Stimulated activated memory B cell treated with anti-CD40 and anti-IgM and Interleukin-4, amounts not matched to agents 10 μg/mL and 1 μg/mL and 100 μg/mL, for 72 hours (primary cell): ENCODE measurements at regions not wholly inside any gene's neighbourhood (a gene's known extent, or its start where the extent isn't known, plus 50 kb on each side); places are given as distances from the start of the nearest gene placed in this dataset.

Experiments used
- ATAC-seq: fragments of 150-1000 bp; cut with Tn5 transposase; 2 replicates; pipeline ENCODE4 v1.10.0; 2021
- H3K27ac Mint-ChIP-seq: one replicate; pipeline ENCODE4 v1.8.0; 2022; ENCODE audit warnings: mild to moderate bottlenecking, mixed read lengths
- H3K27me3 Mint-ChIP-seq: one replicate; pipeline ENCODE4 v1.8.0; 2022; ENCODE audit warnings: mixed read lengths
- H3K36me3 Mint-ChIP-seq: one replicate; pipeline ENCODE4 v1.8.0; 2022; ENCODE audit warnings: mixed read lengths
- H3K4me1 Mint-ChIP-seq: one replicate; pipeline ENCODE4 v1.8.0; 2022; ENCODE audit warnings: mixed read lengths
- H3K4me3 Mint-ChIP-seq: one replicate; pipeline ENCODE4 v1.8.0; 2022; ENCODE audit warnings: mild to moderate bottlenecking, moderate library complexity, mixed read lengths
- H3K9me3 Mint-ChIP-seq: one replicate; pipeline ENCODE4 v1.8.0; 2022; ENCODE audit warnings: mixed read lengths

DNA sequence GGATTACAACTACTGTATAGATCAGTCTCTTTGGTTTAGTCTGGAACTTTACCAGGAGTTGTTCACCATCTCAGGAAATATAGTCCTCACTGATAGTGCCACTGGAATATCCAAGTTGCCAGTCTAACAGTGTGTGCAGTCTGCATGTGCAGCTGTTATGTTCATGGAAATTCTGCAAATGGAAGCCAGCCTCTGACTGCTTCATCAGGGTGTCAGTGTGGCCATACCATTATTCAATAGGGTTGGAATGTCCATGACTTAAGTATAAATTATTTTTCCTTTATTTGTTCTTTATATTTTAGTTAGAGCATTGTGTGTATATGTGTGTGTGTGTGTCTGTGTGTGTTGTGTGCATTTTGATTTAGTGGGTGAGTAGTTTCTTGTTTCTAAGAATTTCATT lies 51.8 kb downstream of the C11orf96 start:
- Mint-ChIP-seq H3K27ac (no peak overlapping the region), H3K9me3 (peaks cover 2% of the 10 kb centered on the region), H3K36me3 (no peaks in the 10 kb centered on the region), H3K27me3 (peaks cover 37% of the 10 kb centered on the region), H3K4me3 (no peak overlapping the region), H3K4me1 (peaks cover 6% of the 10 kb centered on the region)
- ATAC-seq = no peak

DNA sequence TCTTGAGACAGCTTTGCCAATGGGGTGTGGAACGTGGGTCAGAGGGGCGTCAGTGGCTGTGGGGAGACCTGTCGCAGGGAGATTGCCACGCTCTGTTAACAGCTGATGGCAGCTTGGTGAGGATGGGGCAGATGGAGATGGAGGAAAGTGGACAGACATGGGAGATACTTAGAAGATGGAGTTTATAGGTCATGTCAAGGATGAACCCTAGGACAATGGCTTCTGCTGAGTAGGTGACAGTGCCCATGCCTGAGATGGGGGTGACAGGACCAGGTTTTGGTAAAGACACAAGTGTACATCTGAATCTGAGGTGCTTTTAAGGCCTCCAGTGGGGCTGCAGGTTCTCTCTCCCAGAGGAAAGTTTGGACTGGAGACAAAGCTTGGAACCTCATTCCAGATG lies 51.5 kb upstream of the ACCSL start:
- Mint-ChIP-seq H3K4me3 (no peak overlapping the region), H3K27me3 (peaks cover 40% of the 10 kb centered on the region), H3K36me3 (no peaks in the 10 kb centered on the region), H3K9me3 (no peaks in the 10 kb centered on the region), H3K4me1 (peaks cover 6% of the 10 kb centered on the region), H3K27ac (no peak overlapping the region)
- ATAC-seq = no peak

DNA sequence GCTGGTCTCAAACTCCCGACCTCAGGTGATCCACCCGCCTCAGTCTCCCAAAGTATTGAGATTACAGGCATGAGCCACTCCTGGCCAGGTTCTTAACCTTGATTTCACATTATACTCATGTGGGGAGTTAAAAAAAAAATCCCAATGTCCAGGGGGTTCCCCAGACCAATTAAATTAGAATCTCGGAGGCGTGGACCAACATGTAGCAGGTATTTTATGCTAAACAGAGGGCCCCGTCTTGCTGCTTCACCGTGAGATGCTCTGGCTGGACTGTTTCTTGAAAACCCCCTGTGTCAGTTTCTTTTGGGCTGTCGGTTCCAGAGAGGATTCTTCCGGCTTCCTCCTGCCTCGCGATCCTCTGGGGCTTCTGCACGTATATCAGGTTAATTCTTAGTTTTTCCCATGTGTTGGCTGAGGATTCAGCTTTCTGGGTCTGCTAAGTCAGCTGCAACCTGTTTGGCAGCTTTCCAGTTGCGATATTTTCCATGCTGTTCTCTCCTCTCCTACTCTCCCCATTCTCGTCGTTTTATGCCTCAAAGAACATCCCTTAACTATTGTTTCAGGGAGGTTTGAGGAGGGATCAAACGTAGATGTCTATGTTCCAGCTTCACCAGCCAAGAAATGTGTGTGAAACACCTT lies 50.6 kb upstream of the ACCSL start:
- Mint-ChIP-seq H3K4me3 (no peak overlapping the region), H3K9me3 (no peaks in the 10 kb centered on the region), H3K27ac (no peak overlapping the region), H3K4me1 (peaks cover 6% of the 10 kb centered on the region), H3K36me3 (no peaks in the 10 kb centered on the region), H3K27me3 (peaks cover 45% of the 10 kb centered on the region)
- peak; percentile 32 for ATAC-seq
